ENCODE measurements at regions not wholly inside any gene's neighbourhood (a gene's known extent, or its start where the extent isn't known, plus 50 kb on each side); places are given as distances from the start of the nearest gene placed in this dataset.

DNA sequence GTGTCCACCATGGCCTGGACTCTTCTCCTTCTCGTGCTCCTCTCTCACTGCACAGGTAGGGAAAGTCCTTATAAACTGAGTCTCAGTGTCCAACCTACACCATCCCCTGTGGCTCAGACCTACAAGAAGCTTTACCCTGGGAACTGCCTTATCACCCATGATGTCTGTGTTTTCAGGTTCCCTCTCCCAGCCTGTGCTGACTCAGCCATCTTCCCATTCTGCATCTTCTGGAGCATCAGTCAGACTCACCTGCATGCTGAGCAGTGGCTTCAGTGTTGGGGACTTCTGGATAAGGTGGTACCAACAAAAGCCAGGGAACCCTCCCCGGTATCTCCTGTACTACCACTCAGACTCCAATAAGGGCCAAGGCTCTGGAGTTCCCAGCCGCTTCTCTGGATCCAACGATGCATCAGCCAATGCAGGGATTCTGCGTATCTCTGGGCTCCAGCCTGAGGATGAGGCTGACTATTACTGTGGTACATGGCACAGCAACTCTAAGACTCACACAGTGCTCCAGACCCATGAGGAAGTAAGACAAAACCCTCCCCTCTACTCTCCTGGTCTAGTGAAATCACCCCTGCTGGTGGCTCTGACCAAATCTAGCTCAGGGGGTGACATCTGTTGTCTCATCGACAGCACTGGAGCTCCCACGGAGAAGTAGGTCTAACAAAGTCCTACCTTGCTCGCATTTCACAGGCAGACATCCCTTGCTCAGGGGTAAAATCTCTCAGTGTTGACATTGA is 74.3 kb downstream of the VPREB1 start:
- in situ Hi-C loops (cut with MboI; ENCODE audit: low sequenced_read_pairs) = no loop called here
- no peak overlapping the region for H2BK15ac ChIP-seq (ENCODE audit: low read depth, low read length)
- TF ChIP-seq RFX5 (IDR thresholded peaks at IDR 0.05; ENCODE audit: low read depth, low read length) (no peak), CTCF (conservative IDR thresholded peaks at IDR 0.05; ENCODE audit: low read depth, low read length) (no peak), CHD1 (IDR thresholded peaks at IDR 0.05; ENCODE audit: low read depth, low read length) (no peak), SMC3 (IDR thresholded peaks at IDR 0.05; ENCODE audit: low read depth, low read length) (no peak), USF2 (IDR thresholded peaks at IDR 0.05; ENCODE audit: low read depth, low read length) (no peak), POLR2A (IDR thresholded peaks at IDR 0.05; ENCODE audit: low read depth, low read length) (no peak), MXI1 (IDR thresholded peaks at IDR 0.05; ENCODE audit: borderline replicate concordance, low read depth, low read length) (no peak), MAFK (IDR thresholded peaks at IDR 0.05; ENCODE audit: low read depth, low read length) (no peak), RCOR1 (IDR thresholded peaks at IDR 0.05; ENCODE audit: insufficient replicate concordance, low read length) (no peak), BHLHE40 (IDR thresholded peaks at IDR 0.05; ENCODE audit: low read depth, low read length) (no peak), RAD21 (IDR thresholded peaks at IDR 0.05; ENCODE audit: low read length) (no peak)
- TF ChIP-seq, protein P1, sequence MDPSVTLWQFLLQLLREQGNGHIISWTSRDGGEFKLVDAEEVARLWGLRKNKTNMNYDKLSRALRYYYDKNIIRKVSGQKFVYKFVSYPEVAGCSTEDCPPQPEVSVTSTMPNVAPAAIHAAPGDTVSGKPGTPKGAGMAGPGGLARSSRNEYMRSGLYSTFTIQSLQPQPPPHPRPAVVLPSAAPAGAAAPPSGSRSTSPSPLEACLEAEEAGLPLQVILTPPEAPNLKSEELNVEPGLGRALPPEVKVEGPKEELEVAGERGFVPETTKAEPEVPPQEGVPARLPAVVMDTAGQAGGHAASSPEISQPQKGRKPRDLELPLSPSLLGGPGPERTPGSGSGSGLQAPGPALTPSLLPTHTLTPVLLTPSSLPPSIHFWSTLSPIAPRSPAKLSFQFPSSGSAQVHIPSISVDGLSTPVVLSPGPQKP (IDR thresholded peaks at IDR 0.05; ENCODE audit: borderline replicate concordance, low read depth, low read length) = no peak
- no peaks in the 10 kb centered on the region for H3K9me3 ChIP-seq (ENCODE audit: control insufficient read depth, insufficient read depth, low read length)
- peaks cover 17% of the 10 kb centered on the region for H3K36me3 ChIP-seq (ENCODE audit: control insufficient read depth, insufficient read depth, low read length)
- dilution Hi-C loops (cut with HindIII; ENCODE audit: low sequenced_read_pairs, unreplicated experiment) = no loop called here
- H3K4ac ChIP-seq (ENCODE audit: low read depth, low read length) = no peak overlapping the region
- CTCF ChIA-PET = no interaction called here
- DNase-seq (no peak), ATAC-seq (ENCODE audit: low read depth) (no peak)
- H4K20me1 ChIP-seq (ENCODE audit: insufficient read depth, low read length) = peaks cover 3% of the 10 kb centered on the region; the same call in 1 of the 2 replicates
- no peak overlapping the region for H3K56ac ChIP-seq (ENCODE audit: extremely low read depth, insufficient read depth, low read length)
- no peak overlapping the region for H4K5ac ChIP-seq (ENCODE audit: low read depth, low read length)
- H3K4me1 ChIP-seq (ENCODE audit: control insufficient read depth, insufficient read depth, low read length) = no peaks in the 10 kb centered on the region
- BruUV-seq (replicated peaks) = TSS peak; percentile 40
- H3K23ac ChIP-seq (ENCODE audit: low read depth, low read length) = no peak overlapping the region
- no peak overlapping the region for H2BK20ac ChIP-seq (ENCODE audit: low read depth, low read length)
- intact Hi-C loops (cut with micrococcal nuclease) = no loop called here
- H3K14ac ChIP-seq (replicated peaks; ENCODE audit: low read depth, low read length) = no peak overlapping the region
- peaks cover 0 to 3% of the 10 kb centered on the region in 2 experiments; a peak in 2 of 4 replicates for H3K79me1 ChIP-seq (ENCODE audit: low read depth in 1 of 2, low read length in 2 of 2)
- H3K4me2 ChIP-seq (ENCODE audit: low read depth, low read length) = no peak overlapping the region
- no peak overlapping the region for H2AFZ ChIP-seq (replicated peaks; ENCODE audit: low read length, poor library complexity)
- no peak overlapping the region for H2AK9ac ChIP-seq (replicated peaks; ENCODE audit: low read depth, low read length, poor library complexity)
- no peak overlapping the region for H3K27ac ChIP-seq (ENCODE audit: insufficient read depth, low read length)
- H2BK5ac ChIP-seq (ENCODE audit: low read depth, low read length, poor library complexity, severe bottlenecking) = no peak overlapping the region
- POLR2A ChIA-PET (ENCODE audit: unreplicated experiment) = no interaction called here
- peaks cover 4% of the 10 kb centered on the region for H3K9me1 ChIP-seq (ENCODE audit: insufficient read depth, low read length)
- H3K18ac ChIP-seq (ENCODE audit: low read depth, low read length) = no peak overlapping the region
- no peak overlapping the region for H4K8ac ChIP-seq (ENCODE audit: low read depth in 2 of 2, low read length in 2 of 2)
- H3K4me3 ChIP-seq (ENCODE audit: insufficient read depth, low read depth, low read length) = no peak overlapping the region
- H2AK5ac ChIP-seq (ENCODE audit: low read depth, low read length) = no peak overlapping the region
- H4K91ac ChIP-seq (ENCODE audit: insufficient read depth, low read depth, low read length) = no peak overlapping the region
- H3K27me3 ChIP-seq (ENCODE audit: control insufficient read depth, insufficient read depth, low read length) = no peaks in the 10 kb centered on the region
- no peak overlapping the region for H2BK120ac ChIP-seq (ENCODE audit: low read depth, low read length)
- H3K9ac ChIP-seq (ENCODE audit: low read depth, low read length) = no peak overlapping the region
- 100% methylated on average over 3 of the region's 8 CpGs; no CpG with 5 or more reads in 1 of the 2 experiments for WGBS, 2 experiments (ENCODE audit: extremely low coverage in 2 of 2, insufficient read length in 1 of 2)

Data from IMR-90 (cell line).